ENCODE measurements at regions not wholly inside any gene's neighbourhood (a gene's known extent, or its start where the extent isn't known, plus 50 kb on each side); places are given as distances from the start of the nearest gene placed in this dataset.

GRCh38 chr15:36364377-36364776 is 215.0 kb upstream of the CDIN1 start:
- H3K9ac ChIP-seq (ENCODE audit: low read length), result no peak overlapping the region
- no peaks in the 10 kb centered on the region for H3K9me3 ChIP-seq (ENCODE audit: control insufficient read depth, low read length)
- no peak overlapping the region for H3K4me3 ChIP-seq (ENCODE audit: low read length)
- no peaks in the 10 kb centered on the region for H3K36me3 ChIP-seq (ENCODE audit: control insufficient read depth, insufficient read depth, low read length, severe bottlenecking)
- H3K4me1 ChIP-seq (ENCODE audit: control insufficient read depth, insufficient read depth, low read length), result peaks cover 51% of the 10 kb centered on the region
- no peak for DNase-seq (ENCODE audit: low read depth)
- H3K27me3 ChIP-seq (replicated peaks; ENCODE audit: control insufficient read depth, insufficient read depth, low read length), result no peaks in the 10 kb centered on the region

- no peaks in the 10 kb centered on the region for H3K9me3 ChIP-seq (ENCODE audit: control insufficient read depth, low read length)
- no peak overlapping the region for H3K9ac ChIP-seq (ENCODE audit: low read length)
- no peak for DNase-seq (ENCODE audit: low read depth)
These were observed 213.5 kb upstream of the CDIN1 start for GRCh38 chr15:36365963-36366362.

GRCh38 chr15:36370051-36370730 is 209.2 kb upstream of the CDIN1 start:
- no peaks in the 10 kb centered on the region for H3K9me3 ChIP-seq (ENCODE audit: control insufficient read depth, low read length)
- peak overlapping the region; percentile 40 for H3K4me3 ChIP-seq (ENCODE audit: low read length)
- H3K4me1 ChIP-seq (ENCODE audit: control insufficient read depth, insufficient read depth, low read length), result peaks cover 34% of the 10 kb centered on the region
- no peak for DNase-seq (ENCODE audit: low read depth)
- peak overlapping the region; percentile 73 for H3K9ac ChIP-seq (ENCODE audit: low read length)
- H3K36me3 ChIP-seq (ENCODE audit: control insufficient read depth, insufficient read depth, low read length, severe bottlenecking), result no peaks in the 10 kb centered on the region
- no peaks in the 10 kb centered on the region for H3K27me3 ChIP-seq (replicated peaks; ENCODE audit: control insufficient read depth, insufficient read depth, low read length)

More at GRCh38 chr15:36365963-36366362, 213.5 kb upstream of the CDIN1 start:
- H3K36me3 ChIP-seq (ENCODE audit: control insufficient read depth, insufficient read depth, low read length, severe bottlenecking), result no peaks in the 10 kb centered on the region
- H3K27me3 ChIP-seq (replicated peaks; ENCODE audit: control insufficient read depth, insufficient read depth, low read length), result no peaks in the 10 kb centered on the region
- no peak overlapping the region for H3K4me3 ChIP-seq (ENCODE audit: low read length)
- peaks cover 66% of the 10 kb centered on the region for H3K4me1 ChIP-seq (ENCODE audit: control insufficient read depth, insufficient read depth, low read length)

GRCh38 chr15:36370731-36371112 is 208.7 kb upstream of the CDIN1 start:
- H3K36me3 ChIP-seq (ENCODE audit: control insufficient read depth, insufficient read depth, low read length, severe bottlenecking), result no peaks in the 10 kb centered on the region
- no peak overlapping the region for H3K4me3 ChIP-seq (ENCODE audit: low read length)
- DNase-seq (ENCODE audit: low read depth), result peak; percentile 58
- no peaks in the 10 kb centered on the region for H3K27me3 ChIP-seq (replicated peaks; ENCODE audit: control insufficient read depth, insufficient read depth, low read length)
- peak overlapping the region; percentile 73 for H3K9ac ChIP-seq (ENCODE audit: low read length)
- H3K9me3 ChIP-seq (ENCODE audit: control insufficient read depth, low read length), result no peaks in the 10 kb centered on the region
- H3K4me1 ChIP-seq (ENCODE audit: control insufficient read depth, insufficient read depth, low read length), result peaks cover 29% of the 10 kb centered on the region

GRCh38 chr15:36371509-36371908 is 207.9 kb upstream of the CDIN1 start:
- Histone ChIP-seq H3K9ac (ENCODE audit: low read length) (no peak overlapping the region), H3K9me3 (ENCODE audit: control insufficient read depth, low read length) (no peaks in the 10 kb centered on the region), H3K36me3 (ENCODE audit: control insufficient read depth, insufficient read depth, low read length, severe bottlenecking) (no peaks in the 10 kb centered on the region), H3K4me1 (ENCODE audit: control insufficient read depth, insufficient read depth, low read length) (peaks cover 22% of the 10 kb centered on the region), H3K4me3 (ENCODE audit: low read length) (no peak overlapping the region), H3K27me3 (replicated peaks; ENCODE audit: control insufficient read depth, insufficient read depth, low read length) (no peaks in the 10 kb centered on the region)
- DNase-seq (ENCODE audit: low read depth), result peak; percentile 9

GRCh38 chr15:36372968-36373367 is 206.5 kb upstream of the CDIN1 start:
- no peak for DNase-seq (ENCODE audit: low read depth)
- H3K9me3 ChIP-seq (ENCODE audit: control insufficient read depth, low read length), result no peaks in the 10 kb centered on the region
- peaks cover 26% of the 10 kb centered on the region for H3K4me1 ChIP-seq (ENCODE audit: control insufficient read depth, insufficient read depth, low read length)
- H3K36me3 ChIP-seq (ENCODE audit: control insufficient read depth, insufficient read depth, low read length, severe bottlenecking), result no peaks in the 10 kb centered on the region
- no peaks in the 10 kb centered on the region for H3K27me3 ChIP-seq (replicated peaks; ENCODE audit: control insufficient read depth, insufficient read depth, low read length)
- no peak overlapping the region for H3K4me3 ChIP-seq (ENCODE audit: low read length)
- H3K9ac ChIP-seq (ENCODE audit: low read length), result no peak overlapping the region

GRCh38 chr15:36373550-36373949 is 205.9 kb upstream of the CDIN1 start:
- H3K36me3 ChIP-seq (ENCODE audit: control insufficient read depth, insufficient read depth, low read length, severe bottlenecking), result no peaks in the 10 kb centered on the region
- no peak for DNase-seq (ENCODE audit: low read depth)
- H3K9me3 ChIP-seq (ENCODE audit: control insufficient read depth, low read length), result peaks cover 2% of the 10 kb centered on the region
- H3K27me3 ChIP-seq (replicated peaks; ENCODE audit: control insufficient read depth, insufficient read depth, low read length), result no peaks in the 10 kb centered on the region
- H3K4me3 ChIP-seq (ENCODE audit: low read length), result no peak overlapping the region
- H3K4me1 ChIP-seq (ENCODE audit: control insufficient read depth, insufficient read depth, low read length), result peaks cover 32% of the 10 kb centered on the region
- H3K9ac ChIP-seq (ENCODE audit: low read length), result no peak overlapping the region

GRCh38 chr15:36389107-36389506 is 190.3 kb upstream of the CDIN1 start:
- no peaks in the 10 kb centered on the region for H3K9me3 ChIP-seq (ENCODE audit: control insufficient read depth, low read length)
- no peaks in the 10 kb centered on the region for H3K4me1 ChIP-seq (ENCODE audit: control insufficient read depth, insufficient read depth, low read length)
- no peaks in the 10 kb centered on the region for H3K27me3 ChIP-seq (replicated peaks; ENCODE audit: control insufficient read depth, insufficient read depth, low read length)
- DNase-seq (ENCODE audit: low read depth), result no peak
- H3K4me3 ChIP-seq (ENCODE audit: low read length), result no peak overlapping the region
- no peak overlapping the region for H3K9ac ChIP-seq (ENCODE audit: low read length)
- no peaks in the 10 kb centered on the region for H3K36me3 ChIP-seq (ENCODE audit: control insufficient read depth, insufficient read depth, low read length, severe bottlenecking)

- Histone ChIP-seq H3K9me3 (ENCODE audit: control insufficient read depth, low read length) (no peaks in the 10 kb centered on the region), H3K27me3 (replicated peaks; ENCODE audit: control insufficient read depth, insufficient read depth, low read length) (no peaks in the 10 kb centered on the region), H3K4me1 (ENCODE audit: control insufficient read depth, insufficient read depth, low read length) (no peaks in the 10 kb centered on the region), H3K36me3 (ENCODE audit: control insufficient read depth, insufficient read depth, low read length, severe bottlenecking) (no peaks in the 10 kb centered on the region), H3K9ac (ENCODE audit: low read length) (no peak overlapping the region), H3K4me3 (ENCODE audit: low read length) (no peak overlapping the region)
- DNase-seq (ENCODE audit: low read depth), result no peak
These were observed 188.9 kb upstream of the CDIN1 start for GRCh38 chr15:36390491-36390890.

- no peaks in the 10 kb centered on the region for H3K4me1 ChIP-seq (ENCODE audit: control insufficient read depth, insufficient read depth, low read length)
- no peaks in the 10 kb centered on the region for H3K27me3 ChIP-seq (replicated peaks; ENCODE audit: control insufficient read depth, insufficient read depth, low read length)
- no peaks in the 10 kb centered on the region for H3K36me3 ChIP-seq (ENCODE audit: control insufficient read depth, insufficient read depth, low read length, severe bottlenecking)
- H3K9ac ChIP-seq (ENCODE audit: low read length), result no peak overlapping the region
- DNase-seq (ENCODE audit: low read depth), result no peak
- no peaks in the 10 kb centered on the region for H3K9me3 ChIP-seq (ENCODE audit: control insufficient read depth, low read length)
- H3K4me3 ChIP-seq (ENCODE audit: low read length), result no peak overlapping the region
These were observed 186.7 kb upstream of the CDIN1 start for GRCh38 chr15:36392676-36393266.

- Histone ChIP-seq H3K36me3 (ENCODE audit: control insufficient read depth, insufficient read depth, low read length, severe bottlenecking) (no peaks in the 10 kb centered on the region), H3K9me3 (ENCODE audit: control insufficient read depth, low read length) (no peaks in the 10 kb centered on the region), H3K9ac (ENCODE audit: low read length) (no peak overlapping the region), H3K27me3 (replicated peaks; ENCODE audit: control insufficient read depth, insufficient read depth, low read length) (no peaks in the 10 kb centered on the region), H3K4me3 (ENCODE audit: low read length) (no peak overlapping the region), H3K4me1 (ENCODE audit: control insufficient read depth, insufficient read depth, low read length) (peaks cover 10% of the 10 kb centered on the region)
- DNase-seq (ENCODE audit: low read depth), result no peak
These were observed 181.2 kb upstream of the CDIN1 start for GRCh38 chr15:36398212-36398611.

GRCh38 chr15:36399276-36399675 is 180.2 kb upstream of the CDIN1 start:
- Histone ChIP-seq H3K9me3 (ENCODE audit: control insufficient read depth, low read length) (no peaks in the 10 kb centered on the region), H3K9ac (ENCODE audit: low read length) (no peak overlapping the region), H3K4me1 (ENCODE audit: control insufficient read depth, insufficient read depth, low read length) (peaks cover 10% of the 10 kb centered on the region), H3K27me3 (replicated peaks; ENCODE audit: control insufficient read depth, insufficient read depth, low read length) (no peaks in the 10 kb centered on the region), H3K4me3 (ENCODE audit: low read length) (no peak overlapping the region), H3K36me3 (ENCODE audit: control insufficient read depth, insufficient read depth, low read length, severe bottlenecking) (no peaks in the 10 kb centered on the region)
- DNase-seq (ENCODE audit: low read depth), result no peak
